CD4-positive, alpha-beta T cell treated with Interleukin-17A for 1 hour (primary cell): ENCODE measurements at regions not wholly inside any gene's neighbourhood (a gene's known extent, or its start where the extent isn't known, plus 50 kb on each side); places are given as distances from the start of the nearest gene placed in this dataset.
A peak's percentile ranks its signal among the peaks of the same experiment; 100 is the strongest.

Experiments used
- DNase-seq: peaks from one replicate; pipeline ENCODE4 v3.0.0-alpha.2; 2020

- peak; percentile 61 for DNase-seq
Observed at GRCh38 chr5:108642170-108642906, 105.4 kb upstream of the FER start.

- DNase-seq = no peak
Observed at GRCh38 chr5:108641596-108641995, 106.1 kb upstream of the FER start.

- no peak for DNase-seq
Observed at GRCh38 chr5:108639366-108639765, 108.3 kb upstream of the FER start.

DNA sequence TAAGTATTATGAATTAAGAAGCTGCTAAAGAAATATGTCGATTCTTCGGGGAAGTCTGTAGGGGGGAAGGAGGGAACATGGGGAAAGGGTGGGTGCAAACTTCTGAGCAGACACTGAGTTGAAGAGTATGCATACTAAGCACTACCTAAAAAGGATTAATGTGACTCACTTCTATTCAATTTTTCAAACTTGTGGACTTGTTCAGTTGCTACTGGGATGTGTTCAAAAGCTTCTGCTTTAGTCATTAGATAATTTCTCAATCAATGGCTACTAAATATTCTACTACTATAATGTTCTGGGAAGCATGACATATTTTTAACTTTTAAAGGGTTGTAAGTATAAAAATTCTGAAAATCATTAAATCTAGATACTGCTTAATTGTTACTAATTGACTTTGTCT is 109.7 kb upstream of the FER start:
- no peak for DNase-seq

- no peak for DNase-seq
Observed at GRCh38 chr5:108637134-108637533, 110.6 kb upstream of the FER start.

DNA sequence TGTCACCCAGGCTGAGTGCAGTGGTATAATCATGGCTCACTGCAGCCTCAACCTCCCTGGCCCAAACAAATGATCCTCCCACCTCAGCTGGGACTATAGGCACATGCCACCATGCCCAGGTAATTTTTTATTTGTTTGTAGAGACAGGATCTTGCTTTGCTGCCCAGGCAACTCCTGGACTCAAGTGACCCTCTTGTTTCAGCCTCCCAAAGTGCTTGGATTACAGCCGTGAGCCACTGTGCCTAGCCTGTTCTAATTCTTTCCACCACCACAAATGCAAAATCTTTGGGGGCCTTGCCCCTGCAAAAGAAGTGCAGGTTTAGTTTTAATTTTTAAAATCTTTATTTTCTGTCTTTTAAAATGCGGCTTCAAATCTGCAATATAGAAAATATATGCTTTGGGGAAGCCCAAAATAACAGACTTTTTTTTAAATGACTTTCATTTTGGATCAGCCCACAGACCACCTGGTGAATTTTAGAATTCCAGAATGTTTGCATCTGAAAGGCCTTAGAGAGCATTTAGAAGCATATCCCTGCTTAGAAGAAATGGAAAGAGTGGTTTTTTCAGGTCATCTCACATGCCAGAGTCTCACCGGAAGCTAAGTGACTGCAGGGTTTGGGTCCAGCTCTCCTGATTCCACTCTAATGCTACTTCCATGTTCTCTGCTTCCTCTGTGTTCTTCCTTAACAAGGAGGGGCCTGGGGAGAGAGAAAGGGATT is 111.4 kb upstream of the FER start:
- DNase-seq = no peak

DNA sequence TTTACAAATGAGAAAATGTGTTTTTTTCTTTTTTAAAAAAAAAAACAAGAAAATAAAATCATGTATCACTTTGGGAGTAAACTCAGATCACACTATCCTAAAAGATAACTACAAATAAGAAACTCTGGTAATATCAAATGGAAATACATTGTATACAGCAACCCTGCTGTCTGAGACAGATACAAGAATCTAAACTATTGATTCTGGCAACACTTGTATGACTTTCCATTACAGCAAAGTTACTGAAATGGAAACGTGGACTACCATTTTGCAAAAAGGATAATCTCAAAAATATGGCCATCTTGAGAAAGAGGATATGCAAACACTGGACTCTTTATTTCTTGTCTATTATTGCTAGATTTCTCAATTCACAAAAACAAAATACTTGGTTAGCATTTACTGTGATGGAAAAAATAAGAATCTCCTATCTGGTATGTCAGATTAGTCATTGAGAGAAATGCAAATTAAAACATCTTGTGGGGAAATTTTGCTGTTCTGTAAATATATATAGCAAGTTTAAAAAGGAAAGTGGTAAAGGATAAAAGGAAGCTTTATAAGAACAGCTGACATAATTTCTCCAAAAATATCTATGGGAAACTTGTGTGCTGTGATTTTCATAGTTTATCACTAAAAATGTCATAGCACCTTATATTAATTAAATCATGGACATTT is 112.9 kb upstream of the FER start:
- no peak for DNase-seq

GRCh38 chr5:108634010-108634616 is 113.6 kb upstream of the FER start:
- DNase-seq = no peak

GRCh38 chr5:108629779-108630528 is 117.7 kb upstream of the FER start:
- no peak for DNase-seq

DNA sequence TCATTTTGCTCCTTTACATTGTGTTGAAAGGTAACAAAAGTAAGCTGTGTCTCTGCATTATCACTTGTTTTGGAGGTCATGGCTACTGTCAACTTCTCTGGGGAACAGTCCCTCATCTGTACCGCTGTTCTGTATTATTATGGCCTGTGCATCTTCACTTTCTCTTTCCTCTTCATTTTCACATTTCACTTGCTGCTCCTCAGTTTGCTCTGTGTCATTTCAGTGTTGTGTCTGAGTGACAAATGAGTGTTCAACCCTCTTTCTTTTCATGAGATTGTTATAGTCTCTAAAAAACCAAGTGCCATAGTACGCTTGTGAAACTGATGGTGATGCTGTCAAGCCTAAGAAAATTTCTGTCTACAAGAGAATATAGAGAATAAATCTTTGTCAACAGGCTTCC is 122.0 kb upstream of the FER start:
- DNase-seq = no peak

- no peak for DNase-seq
Observed at GRCh38 chr5:108623826-108624225, 123.9 kb upstream of the FER start.

DNA sequence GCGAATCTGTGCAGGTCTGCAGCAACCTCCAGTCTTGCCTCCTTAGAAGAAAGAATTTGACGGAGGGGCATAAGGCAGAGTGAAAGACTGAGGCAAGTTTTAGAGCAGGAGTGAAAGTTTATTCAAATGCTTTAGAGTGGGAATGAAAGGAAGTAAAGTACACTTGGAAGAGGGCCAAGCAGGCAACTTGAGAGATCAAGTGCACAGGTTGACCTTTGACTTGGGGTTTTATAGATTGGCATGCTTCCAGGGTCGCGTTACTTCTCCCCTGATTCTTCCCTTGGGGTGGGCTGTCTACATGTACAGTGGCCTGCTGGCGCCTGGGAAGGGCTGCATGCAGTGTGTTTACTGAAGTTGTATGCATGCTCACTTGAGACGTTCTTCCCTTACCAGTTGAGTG is 127.2 kb upstream of the FER start:
- no peak for DNase-seq

GRCh38 chr5:108619815-108620214 is 127.9 kb upstream of the FER start:
- DNase-seq = no peak

GRCh38 chr5:108617467-108618435 is 129.9 kb upstream of the FER start:
- no peak for DNase-seq

DNA sequence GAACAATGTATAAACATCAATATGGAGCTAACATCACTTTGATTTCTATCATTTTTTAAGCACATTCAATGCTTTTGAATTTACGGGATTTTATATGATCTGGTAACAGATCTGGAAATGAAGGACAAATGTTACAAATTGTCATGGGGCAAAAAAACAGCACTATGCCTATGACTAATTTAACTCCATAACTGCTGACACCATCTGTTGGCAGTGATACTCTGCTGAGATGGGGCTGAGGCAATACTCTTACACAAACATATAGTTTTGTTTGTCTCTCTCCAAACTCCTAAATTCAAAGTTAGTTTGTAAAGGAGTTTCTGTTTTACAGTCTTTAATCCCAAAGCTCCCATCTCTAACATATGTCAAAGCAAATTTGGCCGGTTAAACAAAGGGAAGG is 132.5 kb upstream of the FER start:
- DNase-seq = no peak

- no peak for DNase-seq
Observed at GRCh38 chr5:108607421-108607820, 140.3 kb upstream of the FER start.

DNA sequence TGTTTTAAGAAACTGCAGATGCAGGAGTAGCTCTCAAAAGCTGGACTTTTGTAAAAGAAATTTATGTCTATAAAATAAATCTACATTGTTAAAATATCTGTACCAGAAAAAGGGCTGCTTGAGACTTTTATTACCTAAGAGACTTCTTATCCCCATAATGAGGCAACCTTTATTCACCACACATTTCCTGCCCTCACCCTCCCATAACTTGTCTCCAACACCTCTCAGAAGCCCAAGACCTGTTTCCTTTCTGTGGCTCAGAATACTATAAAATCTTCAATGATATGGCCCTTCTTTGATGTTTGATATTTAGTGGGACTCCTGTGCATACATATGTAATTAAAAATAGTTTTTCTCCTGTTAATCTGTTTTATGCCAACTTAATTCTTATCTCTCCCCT is 141.5 kb upstream of the FER start:
- no peak for DNase-seq

- no peak for DNase-seq
Observed at GRCh38 chr5:108602830-108603229, 144.9 kb upstream of the FER start.

- no peak for DNase-seq
Observed at GRCh38 chr5:108590799-108591198, 156.9 kb upstream of the FER start.

GRCh38 chr5:108588323-108588722 is 159.4 kb upstream of the FER start:
- no peak for DNase-seq

- DNase-seq = no peak
Observed at GRCh38 chr5:108587821-108588220, 159.9 kb upstream of the FER start.

DNA sequence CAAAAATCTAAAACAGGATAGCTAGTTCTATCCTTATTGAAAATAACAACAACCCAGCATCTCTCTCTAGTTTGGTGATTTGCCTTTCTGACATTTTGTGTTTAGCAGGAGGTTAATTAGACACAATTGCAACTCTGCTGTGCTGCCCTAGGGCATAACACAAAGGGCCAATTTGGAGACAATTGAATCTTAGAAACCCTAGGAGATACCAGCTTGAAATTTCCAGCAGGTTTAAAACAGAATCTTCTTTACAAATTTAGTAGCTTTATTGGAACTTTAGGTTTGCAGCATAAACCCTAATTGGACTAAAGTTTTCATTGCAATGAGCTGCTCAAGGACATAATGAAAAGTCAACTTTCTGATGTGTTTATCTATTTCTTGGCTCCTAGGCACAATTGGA is 166.7 kb upstream of the FER start:
- no peak for DNase-seq
